ENCODE measurements at regions not wholly inside any gene's neighbourhood (a gene's known extent, or its start where the extent isn't known, plus 50 kb on each side); places are given as distances from the start of the nearest gene placed in this dataset.

DNA sequence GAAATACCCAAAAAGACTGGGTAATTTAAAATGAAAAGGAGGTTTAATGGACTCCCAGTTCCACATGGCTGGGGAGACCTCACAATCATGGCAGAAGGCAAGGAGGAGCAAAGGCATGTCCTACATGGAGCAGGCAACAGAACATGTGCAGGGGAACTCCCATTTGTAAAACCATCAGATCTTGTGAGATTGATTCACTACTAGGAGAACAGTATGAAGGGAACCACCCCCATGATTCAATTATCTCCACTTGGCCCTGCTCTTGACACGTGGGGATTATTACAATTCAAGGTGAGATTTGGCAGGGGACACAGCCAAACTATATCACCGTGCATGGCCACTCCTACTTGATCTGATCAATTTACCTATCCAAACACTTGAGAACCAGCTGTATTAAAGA is 131.5 kb upstream of the LDB2 start:
- no peaks in the 10 kb centered on the region for H4K20me1 ChIP-seq (ENCODE audit: low read depth)
- no peak overlapping the region for H2AFZ ChIP-seq (replicated peaks)
- H3K9me3 ChIP-seq (ENCODE audit: low read depth): no peaks in the 10 kb centered on the region
- no peak overlapping the region for H3K27ac ChIP-seq
- TF ChIP-seq EZH2 (IDR thresholded peaks at IDR 0.05) (no peak), EZH2phosphoT487 (IDR thresholded peaks at IDR 0.05) (no peak)
- TF ChIP-seq, protein P1, sequence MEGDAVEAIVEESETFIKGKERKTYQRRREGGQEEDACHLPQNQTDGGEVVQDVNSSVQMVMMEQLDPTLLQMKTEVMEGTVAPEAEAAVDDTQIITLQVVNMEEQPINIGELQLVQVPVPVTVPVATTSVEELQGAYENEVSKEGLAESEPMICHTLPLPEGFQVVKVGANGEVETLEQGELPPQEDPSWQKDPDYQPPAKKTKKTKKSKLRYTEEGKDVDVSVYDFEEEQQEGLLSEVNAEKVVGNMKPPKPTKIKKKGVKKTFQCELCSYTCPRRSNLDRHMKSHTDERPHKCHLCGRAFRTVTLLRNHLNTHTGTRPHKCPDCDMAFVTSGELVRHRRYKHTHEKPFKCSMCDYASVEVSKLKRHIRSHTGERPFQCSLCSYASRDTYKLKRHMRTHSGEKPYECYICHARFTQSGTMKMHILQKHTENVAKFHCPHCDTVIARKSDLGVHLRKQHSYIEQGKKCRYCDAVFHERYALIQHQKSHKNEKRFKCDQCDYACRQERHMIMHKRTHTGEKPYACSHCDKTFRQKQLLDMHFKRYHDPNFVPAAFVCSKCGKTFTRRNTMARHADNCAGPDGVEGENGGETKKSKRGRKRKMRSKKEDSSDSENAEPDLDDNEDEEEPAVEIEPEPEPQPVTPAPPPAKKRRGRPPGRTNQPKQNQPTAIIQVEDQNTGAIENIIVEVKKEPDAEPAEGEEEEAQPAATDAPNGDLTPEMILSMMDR (IDR thresholded peaks at IDR 0.05): no peak
- no peaks in the 10 kb centered on the region for H3K4me1 ChIP-seq
- no peaks in the 10 kb centered on the region for H3K36me3 ChIP-seq
- Mint-ChIP-seq H3K4me1 (peaks cover 4% of the 10 kb centered on the region), H3K27ac (no peak overlapping the region), H3K4me3 (no peak overlapping the region), H3K9me3 (no peaks in the 10 kb centered on the region), H3K36me3 (no peaks in the 10 kb centered on the region), H3K27me3 (ENCODE audit: insufficient read depth, low read depth) (no peaks in the 10 kb centered on the region)
- H3K4me2 ChIP-seq: no peak overlapping the region
- no peaks in the 10 kb centered on the region for H3F3A ChIP-seq (ENCODE audit: low read depth)
- H3K27me3 ChIP-seq: no peaks in the 10 kb centered on the region
- H3K4me3 ChIP-seq: no peak overlapping the region
- H3K79me2 ChIP-seq (ENCODE audit: low read depth): no peaks in the 10 kb centered on the region
- DNase-seq (ENCODE audit: low spot score): no peak
- H3K9ac ChIP-seq: no peak overlapping the region

DNA sequence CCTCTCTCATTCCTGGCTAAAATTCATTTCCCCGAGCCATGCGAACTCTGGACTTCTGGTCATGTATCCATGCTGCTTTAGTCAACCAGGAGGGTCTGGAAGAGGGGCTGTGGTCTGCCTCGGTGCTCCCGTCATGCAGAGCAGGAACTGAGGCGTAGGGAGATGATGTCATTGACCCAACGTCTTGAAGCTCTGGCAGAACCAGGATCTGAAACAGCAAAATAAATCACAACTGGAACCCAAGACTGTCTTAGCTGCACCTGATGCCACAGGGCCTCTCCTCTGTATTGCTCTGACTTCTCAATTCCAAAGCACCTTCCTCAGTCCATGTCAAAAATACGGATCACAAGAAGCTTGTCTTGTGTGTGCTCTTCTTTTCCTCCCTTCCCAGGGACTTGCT is 131.0 kb upstream of the LDB2 start:
- no peak overlapping the region for H3K4me3 Mint-ChIP-seq
- Histone ChIP-seq H3K79me2 (ENCODE audit: low read depth) (no peaks in the 10 kb centered on the region), H2AFZ (replicated peaks) (no peak overlapping the region), H3K4me3 (no peak overlapping the region), H4K20me1 (ENCODE audit: low read depth) (no peaks in the 10 kb centered on the region), H3K27me3 (no peaks in the 10 kb centered on the region), H3K4me1 (no peaks in the 10 kb centered on the region), H3K9me3 (ENCODE audit: low read depth) (no peaks in the 10 kb centered on the region), H3K36me3 (no peaks in the 10 kb centered on the region), H3K27ac (no peak overlapping the region), H3K4me2 (no peak overlapping the region), H3K9ac (no peak overlapping the region), H3F3A (ENCODE audit: low read depth) (no peaks in the 10 kb centered on the region)
- peaks cover 4% of the 10 kb centered on the region for H3K4me1 Mint-ChIP-seq
- no peak overlapping the region for H3K27ac Mint-ChIP-seq
- H3K36me3 Mint-ChIP-seq: no peaks in the 10 kb centered on the region
- TF ChIP-seq EZH2phosphoT487 (IDR thresholded peaks at IDR 0.05) (no peak), EZH2 (IDR thresholded peaks at IDR 0.05) (no peak)
- TF ChIP-seq, protein P1 (IDR thresholded peaks at IDR 0.05): no peak
- H3K27me3 Mint-ChIP-seq (ENCODE audit: insufficient read depth, low read depth): no peaks in the 10 kb centered on the region
- no peak for DNase-seq (ENCODE audit: low spot score)
- no peaks in the 10 kb centered on the region for H3K9me3 Mint-ChIP-seq

DNA sequence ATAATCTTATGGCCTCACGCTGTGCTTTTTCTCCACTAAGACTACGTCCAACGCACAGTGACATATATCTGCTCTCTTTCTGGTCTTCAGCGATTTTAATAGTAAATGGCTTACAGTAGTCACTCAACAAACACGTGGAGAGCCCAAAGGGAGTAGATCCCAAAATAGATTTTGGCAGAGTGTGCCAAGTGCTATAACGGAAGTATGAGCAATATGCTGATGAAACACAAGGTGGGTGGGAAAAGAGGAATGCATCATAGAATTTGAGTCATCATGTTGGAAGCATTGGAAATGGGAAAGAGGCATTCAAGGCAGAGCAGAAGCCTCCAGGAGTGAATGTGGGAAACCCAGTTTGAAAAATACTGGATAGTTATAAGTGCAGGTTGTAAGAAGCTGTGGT is 129.1 kb upstream of the LDB2 start:
- H3K27ac Mint-ChIP-seq: no peak overlapping the region
- H3K36me3 Mint-ChIP-seq: no peaks in the 10 kb centered on the region
- no peaks in the 10 kb centered on the region for H3F3A ChIP-seq (ENCODE audit: low read depth)
- H3K4me3 ChIP-seq: no peak overlapping the region
- H3K9me3 Mint-ChIP-seq: no peaks in the 10 kb centered on the region
- no peaks in the 10 kb centered on the region for H3K4me1 ChIP-seq
- H2AFZ ChIP-seq (replicated peaks): no peak overlapping the region
- no peaks in the 10 kb centered on the region for H3K36me3 ChIP-seq
- no peaks in the 10 kb centered on the region for H3K27me3 ChIP-seq
- no peaks in the 10 kb centered on the region for H3K79me2 ChIP-seq (ENCODE audit: low read depth)
- no peaks in the 10 kb centered on the region for H4K20me1 ChIP-seq (ENCODE audit: low read depth)
- H3K4me1 Mint-ChIP-seq: peaks cover 4% of the 10 kb centered on the region
- H3K27me3 Mint-ChIP-seq (ENCODE audit: insufficient read depth, low read depth): no peaks in the 10 kb centered on the region
- no peak for DNase-seq (ENCODE audit: low spot score)
- no peak overlapping the region for H3K9ac ChIP-seq
- H3K4me3 Mint-ChIP-seq: no peak overlapping the region
- H3K9me3 ChIP-seq (ENCODE audit: low read depth): no peaks in the 10 kb centered on the region
- H3K27ac ChIP-seq: no peak overlapping the region
- H3K4me2 ChIP-seq: no peak overlapping the region
- no peak for TF ChIP-seq EZH2 (IDR thresholded peaks at IDR 0.05)
- TF ChIP-seq, protein P1 (IDR thresholded peaks at IDR 0.05): no peak

GRCh38 chr4:17024425-17024824 is 126.0 kb upstream of the LDB2 start:
- Histone ChIP-seq H2AFZ (replicated peaks) (no peak overlapping the region), H3F3A (ENCODE audit: low read depth) (no peaks in the 10 kb centered on the region), H3K9ac (no peak overlapping the region), H3K9me3 (ENCODE audit: low read depth) (no peaks in the 10 kb centered on the region), H4K20me1 (ENCODE audit: low read depth) (no peaks in the 10 kb centered on the region), H3K27me3 (no peaks in the 10 kb centered on the region), H3K4me2 (no peak overlapping the region), H3K4me3 (no peak overlapping the region), H3K36me3 (no peaks in the 10 kb centered on the region), H3K27ac (no peak overlapping the region), H3K79me2 (ENCODE audit: low read depth) (no peaks in the 10 kb centered on the region), H3K4me1 (no peaks in the 10 kb centered on the region)
- no peaks in the 10 kb centered on the region for H3K9me3 Mint-ChIP-seq
- H3K27ac Mint-ChIP-seq: no peak overlapping the region
- no peak overlapping the region for H3K4me3 Mint-ChIP-seq
- H3K36me3 Mint-ChIP-seq: no peaks in the 10 kb centered on the region
- DNase-seq (ENCODE audit: low spot score): no peak
- peaks cover 11% of the 10 kb centered on the region for H3K4me1 Mint-ChIP-seq
- no peak for TF ChIP-seq EZH2phosphoT487 (IDR thresholded peaks at IDR 0.05)
- TF ChIP-seq EZH2 (IDR thresholded peaks at IDR 0.05): no peak
- TF ChIP-seq, protein P1 (IDR thresholded peaks at IDR 0.05): no peak
- no peaks in the 10 kb centered on the region for H3K27me3 Mint-ChIP-seq (ENCODE audit: insufficient read depth, low read depth)

All from neural progenitor cell (in vitro differentiated cells).